Gastrocnemius medialis (tissue), 4 donors: ENCODE measurements at regions not wholly inside any gene's neighbourhood (a gene's known extent, or its start where the extent isn't known, plus 50 kb on each side); places are given as distances from the start of the nearest gene placed in this dataset.

Source experiments
- CTCF ChIP-seq, 5 experiments: fragments of 450-650 bp in 3 of 5; fragments of 200-600 bp in 2 of 5; sonication (generic) in 2 of 5; IDR thresholded peaks in 4 of 5; conservative IDR thresholded peaks in 1 of 5; 1 replicate in 4 of 5; 2 replicates in 1 of 5; pipeline ENCODE4 v1.5.1; 2016 to 2019; ENCODE audit warnings: antibody characterized with exemption in 5 of 5, mild to moderate bottlenecking in 3 of 5, moderate library complexity in 3 of 5
- POLR2A ChIP-seq, 2 donors: fragments of 450-650 bp; IDR thresholded peaks; one replicate each; pipeline ENCODE4 v1.6.1; 2017; ENCODE audit warnings: antibody characterized with exemption in 2 of 2, mild to moderate bottlenecking in 2 of 2, moderate library complexity in 2 of 2

GRCh38 chr1:70893381-70893780, 154.2 kb downstream of the PTGER3 start:
- no peak for TF ChIP-seq CTCF (IDR thresholded peaks at IDR 0.05 in 4 of 5, conservative IDR thresholded peaks at IDR 0.05 in 1 of 5)
- no peak for TF ChIP-seq POLR2A (IDR thresholded peaks at IDR 0.05)
